CD14-positive monocyte (primary cell): ENCODE measurements at regions not wholly inside any gene's neighbourhood (a gene's known extent, or its start where the extent isn't known, plus 50 kb on each side); places are given as distances from the start of the nearest gene placed in this dataset.

Experiments
- DNase-seq, 3 donors: peaks; one replicate each; pipeline ENCODE4 v3.0.0-alpha.2; 2011 to 2022
- H2AFZ ChIP-seq: 2 replicates; pipeline ENCODE4 v1.6.0; 2012; ENCODE audit warnings: mild to moderate bottlenecking, low read depth, low read length, inconsistent platforms; ENCODE audit not compliant: insufficient read depth, poor library complexity, severe bottlenecking
- H3K27ac ChIP-seq, 2 donors: 1 replicate in 1 of 2; 2 replicates in 1 of 2; pipeline ENCODE4 v1.5.1; 2012 to 2013; ENCODE audit warnings: low read length in 2 of 2, control low read depth in 1 of 2, inconsistent platforms in 1 of 2, low read depth in 1 of 2, mild to moderate bottlenecking in 1 of 2
- H3K27me3 ChIP-seq, 2 donors: one replicate each; pipeline versions ENCODE4 v1.6.0 to v1.6.1; 2011 to 2013; ENCODE audit warnings: low read length in 2 of 2; ENCODE audit not compliant: control insufficient read depth in 2 of 2, insufficient read depth in 2 of 2
- H3K36me3 ChIP-seq, 2 donors: replicated peaks in 1 of 2; 1 replicate in 1 of 2; 2 replicates in 1 of 2; pipeline versions ENCODE4 v1.5.1 to v1.6.1; 2012 to 2013; ENCODE audit warnings: low read length in 2 of 2, control low read depth in 1 of 2, inconsistent platforms in 1 of 2, mild to moderate bottlenecking in 1 of 2; ENCODE audit not compliant: insufficient read depth in 2 of 2, control insufficient read depth in 1 of 2
- H3K4me1 ChIP-seq, 2 donors: 1 replicate in 1 of 2; 2 replicates in 1 of 2; pipeline versions ENCODE4 v1.5.1 to v1.6.1; 2012 to 2013; ENCODE audit warnings: low read length in 2 of 2, control low read depth in 1 of 2, inconsistent platforms in 1 of 2, mild to moderate bottlenecking in 1 of 2, moderate library complexity in 1 of 2; ENCODE audit not compliant: insufficient read depth in 2 of 2, control insufficient read depth in 1 of 2
- H3K4me2 ChIP-seq: replicated peaks from 2 replicates; pipeline ENCODE3; 2012; ENCODE audit warnings: low read length, moderate library complexity, mild to moderate bottlenecking; ENCODE audit not compliant: poor library complexity, severe bottlenecking; ENCODE audit errors: extremely low read depth
- H3K4me3 ChIP-seq, 3 experiments: fragments of 200-600 bp in 1 of 3; sonication (generic) in 1 of 3; replicated peaks in 1 of 3; 1 replicate in 2 of 3; 2 replicates in 1 of 3; pipeline ENCODE4 v1.5.1; 2011 to 2013; ENCODE audit warnings: low read length in 3 of 3, mild to moderate bottlenecking in 3 of 3, control low read depth in 2 of 3, low read depth in 2 of 3, inconsistent platforms in 1 of 3, moderate library complexity in 1 of 3
- H3K79me2 ChIP-seq: 2 replicates; pipeline ENCODE4 v1.6.0; 2012; ENCODE audit warnings: mild to moderate bottlenecking, control low read depth, inconsistent platforms, low read length, moderate library complexity; ENCODE audit not compliant: insufficient read depth
- H3K9ac ChIP-seq: 2 replicates; pipeline ENCODE4 v1.6.0; 2017; ENCODE audit warnings: low read length, mild to moderate bottlenecking; ENCODE audit not compliant: insufficient read depth, poor library complexity, severe bottlenecking
- H3K9me3 ChIP-seq, 2 donors: replicated peaks in 1 of 2; 1 replicate in 1 of 2; 2 replicates in 1 of 2; pipeline versions ENCODE4 v1.5.1 to v1.6.1; 2012 to 2013; ENCODE audit warnings: low read length in 2 of 2, control low read depth in 1 of 2; ENCODE audit not compliant: control insufficient read depth in 1 of 2, insufficient read depth in 1 of 2
- H4K20me1 ChIP-seq: 2 replicates; pipeline ENCODE4 v1.6.0; 2012; ENCODE audit warnings: mild to moderate bottlenecking, low read length, control low read depth, moderate library complexity; ENCODE audit not compliant: insufficient read depth
- H3K27ac Mint-ChIP-seq, 7 donors: one replicate each; pipeline ENCODE4 v1.8.0; 2020; ENCODE audit warnings: mild to moderate bottlenecking in 7 of 7, mixed read lengths in 7 of 7, moderate library complexity in 6 of 7, inconsistent platforms in 2 of 7
- H3K27me3 Mint-ChIP-seq, 3 donors: one replicate each; pipeline ENCODE4 v1.8.0; 2021 to 2022; ENCODE audit warnings: low read depth in 3 of 3, mild to moderate bottlenecking in 3 of 3, mixed read lengths in 3 of 3, moderate library complexity in 3 of 3, inconsistent platforms in 1 of 3
- H3K36me3 Mint-ChIP-seq, 2 donors: one replicate each; pipeline ENCODE4 v1.8.0; 2020; ENCODE audit warnings: mixed read lengths in 2 of 2, inconsistent platforms in 1 of 2, mild to moderate bottlenecking in 1 of 2
- H3K4me1 Mint-ChIP-seq: one replicate; pipeline ENCODE4 v1.8.0; 2020; ENCODE audit warnings: mild to moderate bottlenecking, mixed read lengths
- H3K4me3 Mint-ChIP-seq, 2 donors: one replicate each; pipeline ENCODE4 v1.8.0; 2020; ENCODE audit warnings: mild to moderate bottlenecking in 2 of 2, mixed read lengths in 2 of 2, moderate library complexity in 1 of 2
- H3K9me3 Mint-ChIP-seq, 7 donors: one replicate each; pipeline ENCODE4 v1.8.0; 2020 to 2022; ENCODE audit warnings: mixed read lengths in 7 of 7, mild to moderate bottlenecking in 6 of 7, moderate library complexity in 6 of 7, inconsistent platforms in 2 of 7
- CTCF ChIP-seq: fragments of 200-600 bp; IDR thresholded peaks from one replicate; pipeline ENCODE4 v1.8.0; 2022; ENCODE audit warnings: antibody characterized with exemption, mild to moderate bottlenecking
- WGBS: methylation state at CpG from one replicate; pipeline ENCODE4 v1.1.5; 2013; ENCODE audit warnings: missing lambda C conversion rate; ENCODE audit not compliant: insufficient coverage; 5-methylcytosine and 5-hydroxymethylcytosine counted together
- intact Hi-C, 2 donors: fragments of 100-400 bp; cut with micrococcal nuclease; formaldehyde crosslinking; loops; one replicate each; pipeline versions ENCODE4 v1.15.0 to v1.15.1; 2023

- Histone ChIP-seq H3K36me3 (no peaks in the 10 kb centered on the region), H3K9me3 (no peaks in the 10 kb centered on the region), H3K9ac (no peak overlapping the region), H3K4me2 (no peak overlapping the region), H2AFZ (no peak overlapping the region), H3K27ac (no peak overlapping the region), H3K4me1 (no peaks in the 10 kb centered on the region), H3K79me2 (no peaks in the 10 kb centered on the region), H3K27me3 (no peaks in the 10 kb centered on the region), H3K4me3 (no peak overlapping the region), H4K20me1 (no peaks in the 10 kb centered on the region)
- intact Hi-C loops = no loop called here
- 97% methylated on average over 6 of the region's 10 CpGs for WGBS
- Mint-ChIP-seq H3K36me3 (no peaks in the 10 kb centered on the region), H3K9me3 (peaks cover 0 to 15% (median 4%) of the 10 kb centered on the region in 7 donors), H3K27me3 (no peaks in the 10 kb centered on the region), H3K27ac (no peak overlapping the region), H3K4me1 (no peaks in the 10 kb centered on the region), H3K4me3 (no peak overlapping the region)
- DNase-seq = no peak
- TF ChIP-seq CTCF = no peak
These were observed 98.2 kb upstream of the DTNA start for GRCh38 chr18:34611904-34612303.

- WGBS = 63% methylated on average over 2 of the region's 5 CpGs
- Histone ChIP-seq H4K20me1 (no peaks in the 10 kb centered on the region), H3K4me3 (no peak overlapping the region), H3K4me1 (no peaks in the 10 kb centered on the region), H3K9me3 (peaks cover 4 to 11% of the 10 kb centered on the region in 2 donors), H3K36me3 (no peaks in the 10 kb centered on the region), H3K27me3 (no peaks in the 10 kb centered on the region), H3K9ac (no peak overlapping the region), H2AFZ (no peak overlapping the region), H3K79me2 (no peaks in the 10 kb centered on the region), H3K27ac (no peak overlapping the region), H3K4me2 (no peak overlapping the region)
- TF ChIP-seq CTCF = no peak
- H3K4me1 Mint-ChIP-seq = no peaks in the 10 kb centered on the region
- H3K27me3 Mint-ChIP-seq = peaks cover 0 to 2% (median 1%) of the 10 kb centered on the region in 3 donors
- DNase-seq = no peak
- no peak overlapping the region for H3K27ac Mint-ChIP-seq
- no peaks in the 10 kb centered on the region for H3K36me3 Mint-ChIP-seq
- no peak overlapping the region for H3K4me3 Mint-ChIP-seq
- H3K9me3 Mint-ChIP-seq = peaks cover 9 to 20% (median 12%) of the 10 kb centered on the region in 7 donors
- intact Hi-C loops = no loop called here
These were observed 89.7 kb upstream of the DTNA start for GRCh38 chr18:34620258-34620861.
